ENCODE measurements at regions not wholly inside any gene's neighbourhood (a gene's known extent, or its start where the extent isn't known, plus 50 kb on each side); places are given as distances from the start of the nearest gene placed in this dataset.

GRCh38 chr9:80784647-80785046 lies 904.7 kb downstream of the TLE1 start:
- no peak for TF ChIP-seq FOXP2 (optimal IDR thresholded peaks at IDR 0.05; ENCODE audit: borderline replicate concordance, extremely low read depth, extremely low read length, insufficient read depth)
- no peak for TF ChIP-seq SIN3A (IDR thresholded peaks at IDR 0.05; ENCODE audit: borderline replicate concordance, insufficient read depth, low read length)
- no peak for TF ChIP-seq TAF1 (IDR thresholded peaks at IDR 0.05; ENCODE audit: borderline replicate concordance, insufficient read depth, low read length)
- TF ChIP-seq REST (IDR thresholded peaks at IDR 0.05; ENCODE audit: insufficient read depth in 1 of 2, low read depth in 2 of 2, low read length in 2 of 2) = no peak
- no peak for TF ChIP-seq POLR2AphosphoS5 (IDR thresholded peaks at IDR 0.05; ENCODE audit: low read depth, low read length)

- TF ChIP-seq POLR2AphosphoS5 (IDR thresholded peaks at IDR 0.05; ENCODE audit: low read depth, low read length) (no peak), REST (IDR thresholded peaks at IDR 0.05; ENCODE audit: insufficient read depth in 1 of 2, low read depth in 2 of 2, low read length in 2 of 2) (no peak), SIN3A (IDR thresholded peaks at IDR 0.05; ENCODE audit: borderline replicate concordance, insufficient read depth, low read length) (no peak), TAF1 (IDR thresholded peaks at IDR 0.05; ENCODE audit: borderline replicate concordance, insufficient read depth, low read length) (no peak), FOXP2 (optimal IDR thresholded peaks at IDR 0.05; ENCODE audit: borderline replicate concordance, extremely low read depth, extremely low read length, insufficient read depth) (no peak)
Measured at GRCh38 chr9:80775971-80776370, 913.4 kb downstream of the TLE1 start.

DNA sequence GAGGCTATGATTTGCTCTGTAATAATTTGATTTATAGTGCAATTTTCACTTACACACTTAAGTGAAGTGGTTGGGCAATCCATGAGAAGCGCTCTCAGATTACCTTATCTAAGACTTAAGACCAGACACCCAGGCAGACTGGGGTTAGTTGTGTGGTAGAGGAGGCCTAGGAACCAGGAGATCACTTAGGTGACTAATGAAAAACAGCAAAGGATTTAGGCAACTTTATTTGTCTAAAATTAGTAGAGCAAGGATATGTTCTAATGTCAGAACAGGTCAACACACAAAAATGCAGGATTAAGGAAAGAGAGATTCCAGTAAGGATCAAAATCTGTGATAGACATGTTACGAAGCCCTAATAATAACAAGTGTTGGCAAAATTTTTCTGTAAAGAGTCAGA lies 913.8 kb downstream of the TLE1 start:
- TF ChIP-seq POLR2AphosphoS5 (IDR thresholded peaks at IDR 0.05; ENCODE audit: low read depth, low read length) = no peak
- no peak for TF ChIP-seq REST (IDR thresholded peaks at IDR 0.05; ENCODE audit: insufficient read depth in 1 of 2, low read depth in 2 of 2, low read length in 2 of 2)
- TF ChIP-seq SIN3A (IDR thresholded peaks at IDR 0.05; ENCODE audit: borderline replicate concordance, insufficient read depth, low read length) = no peak
- TF ChIP-seq TAF1 (IDR thresholded peaks at IDR 0.05; ENCODE audit: borderline replicate concordance, insufficient read depth, low read length) = no peak
- no peak for TF ChIP-seq FOXP2 (optimal IDR thresholded peaks at IDR 0.05; ENCODE audit: borderline replicate concordance, extremely low read depth, extremely low read length, insufficient read depth)

- TF ChIP-seq SIN3A (IDR thresholded peaks at IDR 0.05; ENCODE audit: borderline replicate concordance, insufficient read depth, low read length) (no peak), POLR2AphosphoS5 (IDR thresholded peaks at IDR 0.05; ENCODE audit: low read depth, low read length) (no peak), TAF1 (IDR thresholded peaks at IDR 0.05; ENCODE audit: borderline replicate concordance, insufficient read depth, low read length) (no peak), REST (IDR thresholded peaks at IDR 0.05; ENCODE audit: insufficient read depth in 1 of 2, low read depth in 2 of 2, low read length in 2 of 2) (no peak), FOXP2 (optimal IDR thresholded peaks at IDR 0.05; ENCODE audit: borderline replicate concordance, extremely low read depth, extremely low read length, insufficient read depth) (no peak)
Measured at GRCh38 chr9:80771555-80772347, 917.6 kb downstream of the TLE1 start.
